Hypothalamus (tissue), 51 donors: ENCODE measurements at regions not wholly inside any gene's neighbourhood (a gene's known extent, or its start where the extent isn't known, plus 50 kb on each side); places are given as distances from the start of the nearest gene placed in this dataset.

Experiments
- DNase-seq, 51 donors: peaks; one replicate each; lab custom pipeline; 2025; lab: John Stamatoyannopoulos, UW

GRCh38 chr11:15483205-15483604 lies 368.5 kb downstream of the INSC start:
- DNase-seq = no peak

GRCh38 chr11:15484398-15484797 lies 369.7 kb downstream of the INSC start:
- DNase-seq = peak in 1 of 51 donors; percentile 5

- no peak for DNase-seq
Observed at GRCh38 chr11:15485432-15485831, 370.7 kb downstream of the INSC start.

GRCh38 chr11:15489281-15489680 lies 374.6 kb downstream of the INSC start:
- no peak for DNase-seq

- DNase-seq = no peak
Observed at GRCh38 chr11:15490535-15490934, 375.8 kb downstream of the INSC start.

GRCh38 chr11:15493066-15493465 lies 378.3 kb downstream of the INSC start:
- no peak for DNase-seq

GRCh38 chr11:15493921-15494620 lies 379.3 kb downstream of the INSC start:
- DNase-seq = no peak

- DNase-seq = no peak
Observed at GRCh38 chr11:15494740-15495139, 380.0 kb downstream of the INSC start.

GRCh38 chr11:15495462-15495861 lies 380.7 kb downstream of the INSC start:
- DNase-seq = no peak

- no peak for DNase-seq
Observed at GRCh38 chr11:15497366-15497765, 382.6 kb downstream of the INSC start.

- DNase-seq = no peak
Observed at GRCh38 chr11:15499674-15500073, 385.0 kb downstream of the INSC start.

- no peak for DNase-seq
Observed at GRCh38 chr11:15500643-15501042, 385.9 kb downstream of the INSC start.

- DNase-seq = no peak
Observed at GRCh38 chr11:15501566-15501965, 386.8 kb downstream of the INSC start.

- no peak for DNase-seq
Observed at GRCh38 chr11:15505155-15505554, 390.4 kb downstream of the INSC start.

- no peak for DNase-seq
Observed at GRCh38 chr11:15507592-15507991, 392.9 kb downstream of the INSC start.

GRCh38 chr11:15509082-15509481 lies 394.4 kb downstream of the INSC start:
- DNase-seq = no peak

GRCh38 chr11:15519124-15519791 lies 404.5 kb downstream of the INSC start:
- DNase-seq = no peak

- no peak for DNase-seq
Observed at GRCh38 chr11:15519911-15520310, 405.2 kb downstream of the INSC start.

- DNase-seq = no peak
Observed at GRCh38 chr11:15523543-15523942, 408.8 kb downstream of the INSC start.

- DNase-seq = no peak
Observed at GRCh38 chr11:15525582-15525981, 410.9 kb downstream of the INSC start.

GRCh38 chr11:15526032-15526431 lies 411.3 kb downstream of the INSC start:
- no peak for DNase-seq

- no peak for DNase-seq
Observed at GRCh38 chr11:15526859-15527450, 412.2 kb downstream of the INSC start.
